Aorta (tissue), 5 donors: ENCODE measurements at regions not wholly inside any gene's neighbourhood (a gene's known extent, or its start where the extent isn't known, plus 50 kb on each side); places are given as distances from the start of the nearest gene placed in this dataset.

ENCODE experiments used
- ATAC-seq: fragments of 200-7000 bp; cut with Tn5 transposase; one replicate; pipeline ENCODE4 v1.9.1; 2022; ENCODE audit warnings: moderate library complexity; ENCODE audit not compliant: low FRiP score
- DNase-seq, 2 donors: peaks; one replicate each; pipeline ENCODE4 v3.0.0-alpha.2; 2020
- H3K27ac ChIP-seq, 2 donors: one replicate each; pipeline ENCODE4 v1.5.1; 2013; ENCODE audit warnings: low read length in 2 of 2, mild to moderate bottlenecking in 2 of 2, moderate library complexity in 2 of 2, control low read depth in 1 of 2, inconsistent platforms in 1 of 2, low read depth in 1 of 2
- H3K27me3 ChIP-seq, 2 donors: one replicate each; pipeline ENCODE4 v1.6.1; 2013; ENCODE audit warnings: control low read depth in 1 of 2, low read length in 1 of 2, mild to moderate bottlenecking in 1 of 2, moderate library complexity in 1 of 2; ENCODE audit not compliant: insufficient read depth in 2 of 2, control insufficient read depth in 1 of 2
- H3K36me3 ChIP-seq, 2 donors: one replicate each; pipeline ENCODE4 v1.6.1; 2013; ENCODE audit warnings: control low read depth in 1 of 2, low read length in 1 of 2, mild to moderate bottlenecking in 1 of 2; ENCODE audit not compliant: insufficient read depth in 2 of 2, control insufficient read depth in 1 of 2
- H3K4me1 ChIP-seq, 2 donors: one replicate each; pipeline ENCODE4 v1.6.1; 2013; ENCODE audit warnings: low read length in 2 of 2, control low read depth in 1 of 2, mild to moderate bottlenecking in 1 of 2, moderate library complexity in 1 of 2; ENCODE audit not compliant: insufficient read depth in 2 of 2, control insufficient read depth in 1 of 2
- H3K4me3 ChIP-seq, 2 donors: one replicate each; pipeline ENCODE4 v1.5.1; 2013; ENCODE audit warnings: low read length in 2 of 2, control low read depth in 1 of 2, mild to moderate bottlenecking in 1 of 2
- H3K9me3 ChIP-seq: one replicate; pipeline ENCODE4 v1.6.1; 2013; ENCODE audit warnings: mild to moderate bottlenecking, low read length; ENCODE audit not compliant: control insufficient read depth
- WGBS, 2 donors: extraction: QIAGEN DNeasy Blood & Tissue Kit; methylation state at CpG; one replicate each; pipeline ENCODE4 v1.1.7; 2013; 5-methylcytosine and 5-hydroxymethylcytosine counted together
- intact Hi-C, 2 donors: fragments of 100-400 bp; cut with DNase I; formaldehyde crosslinking; loops; one replicate each; pipeline versions ENCODE4 v1.14.2 to v1.15.0; 2022
- donor health status: healthy with polysubstance abuse.
- donor health status: Bipolar disorder and iron deficiency.
- donor health status: DM: no; HTN: no; CAD: no.
- donor health status: DM: no; HTN: no; CAD: no.
- donor health status: DM: yes; HTN: yes; CAD: no.

DNA sequence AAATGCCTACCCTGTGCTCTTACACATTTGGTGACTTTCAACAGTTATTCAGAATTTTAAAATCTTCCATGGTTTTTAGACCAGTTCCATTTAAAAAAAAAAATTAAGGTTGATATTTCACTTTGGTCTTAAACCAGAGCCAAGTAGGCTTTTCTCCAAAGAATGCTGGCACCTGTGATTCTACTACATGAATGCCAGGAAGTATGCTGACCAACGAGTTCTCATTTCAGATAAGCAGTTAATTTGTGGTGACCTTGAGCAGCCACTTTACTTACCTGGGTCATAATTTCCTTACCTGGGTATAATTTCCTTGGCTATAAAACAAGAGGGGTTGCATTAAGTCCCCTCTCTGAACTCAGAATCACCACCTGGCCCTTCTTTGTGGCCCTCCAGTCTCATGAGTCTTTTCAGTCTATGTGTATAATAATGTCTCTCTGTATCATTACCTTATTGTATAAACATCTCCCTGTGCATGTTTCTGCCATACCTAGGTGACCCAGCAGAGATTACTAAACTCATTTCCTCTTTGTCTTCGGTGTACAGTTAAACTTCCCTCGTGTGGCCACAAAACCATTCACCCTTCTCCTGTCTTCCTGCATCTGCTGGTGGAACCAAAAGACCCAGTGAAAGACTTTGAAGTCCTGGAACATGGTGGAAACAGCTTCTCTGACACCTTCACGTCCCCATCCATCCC, 139.1 kb upstream of the DPT start:
- WGBS, 2 donors: 62 to 69% methylated on average over 4 of the region's 4 CpGs
- Histone ChIP-seq H3K4me1 (peaks cover 0 to 1% of the 10 kb centered on the region in 2 donors), H3K27me3 (no peaks in the 10 kb centered on the region), H3K4me3 (no peak overlapping the region), H3K36me3 (no peaks in the 10 kb centered on the region), H3K27ac (no peak overlapping the region), H3K9me3 (no peaks in the 10 kb centered on the region)
- intact Hi-C loops: no loop called here
- no peak for DNase-seq
- no peak for ATAC-seq

DNA sequence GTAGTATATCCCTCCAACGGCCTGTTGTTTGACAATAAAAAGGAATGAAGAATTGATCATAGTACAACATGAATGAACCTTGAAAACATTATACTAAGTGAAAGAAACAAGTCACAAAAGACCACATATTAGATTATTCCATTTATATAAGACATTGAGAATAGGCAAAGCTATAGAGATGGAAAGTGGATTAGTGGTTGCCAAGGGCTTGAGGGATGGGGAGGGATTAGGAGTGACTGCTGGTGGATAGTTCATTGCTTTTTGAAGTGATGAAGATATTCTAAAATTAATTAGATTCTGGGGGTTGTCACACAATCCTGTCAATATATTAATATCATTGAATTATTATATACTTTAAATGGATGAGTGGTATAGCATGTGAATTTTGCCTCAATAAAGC, 142.5 kb upstream of the DPT start:
- ATAC-seq (no peak), DNase-seq (no peak)
- Histone ChIP-seq H3K36me3 (no peaks in the 10 kb centered on the region), H3K27me3 (no peaks in the 10 kb centered on the region), H3K9me3 (no peaks in the 10 kb centered on the region), H3K4me1 (no peaks in the 10 kb centered on the region), H3K27ac (no peak overlapping the region), H3K4me3 (no peak overlapping the region)
- 91 to 93% methylated on average over 1 of the region's 1 CpG for WGBS, 2 donors
- intact Hi-C loops: no loop called here

DNA sequence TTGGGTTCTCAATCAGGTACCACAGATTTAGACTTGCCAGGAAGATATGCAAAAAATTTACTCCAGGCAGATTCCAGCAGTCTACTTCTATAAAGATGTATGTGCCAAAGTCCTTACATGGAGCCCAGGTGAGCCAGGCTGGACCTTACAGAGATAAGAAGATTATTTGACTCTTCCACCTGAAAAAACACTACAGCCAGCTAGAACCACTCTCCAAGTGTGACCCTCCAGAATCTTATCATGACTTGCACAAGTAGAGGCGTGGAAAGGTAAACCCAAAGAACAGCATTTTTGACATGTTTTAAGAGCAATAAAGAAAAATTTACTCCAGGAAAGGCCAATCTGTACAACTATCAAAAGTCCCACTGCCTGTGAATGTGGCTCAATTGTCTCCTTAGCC, 146.8 kb upstream of the DPT start:
- intact Hi-C loops: no loop called here
- H3K4me3 ChIP-seq: no peak overlapping the region
- 96 to 98% methylated on average over 1 of the region's 1 CpG for WGBS, 2 donors
- ATAC-seq (no peak), DNase-seq (no peak)
- H3K9me3 ChIP-seq: no peaks in the 10 kb centered on the region
- no peak overlapping the region for H3K27ac ChIP-seq
- H3K36me3 ChIP-seq: no peaks in the 10 kb centered on the region
- H3K27me3 ChIP-seq: no peaks in the 10 kb centered on the region
- no peaks in the 10 kb centered on the region for H3K4me1 ChIP-seq

DNA sequence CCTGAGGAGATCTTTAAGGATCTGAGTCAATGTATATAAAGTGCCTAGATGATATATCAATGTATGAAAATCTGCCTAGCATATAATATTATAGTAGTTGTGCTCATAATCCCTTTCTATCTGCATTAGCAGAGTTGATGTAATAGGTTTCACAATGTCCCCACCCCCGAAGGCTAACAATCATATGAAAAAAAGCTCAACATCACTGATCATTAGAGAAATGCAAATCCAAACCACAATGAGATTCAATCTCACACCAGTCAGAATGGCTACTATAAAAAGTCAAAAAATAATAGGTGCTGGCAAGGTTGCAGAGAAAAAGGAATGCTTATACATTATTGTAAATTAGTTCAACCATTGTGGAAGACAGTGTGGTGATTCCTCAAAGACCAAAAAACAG, 147.8 kb upstream of the DPT start:
- H3K27ac ChIP-seq: no peak overlapping the region
- ATAC-seq: no peak
- no peak overlapping the region for H3K4me3 ChIP-seq
- H3K27me3 ChIP-seq: no peaks in the 10 kb centered on the region
- WGBS, 2 donors: 91 to 97% methylated on average over 1 of the region's 1 CpG
- H3K4me1 ChIP-seq: no peaks in the 10 kb centered on the region
- DNase-seq: no peak
- H3K9me3 ChIP-seq: no peaks in the 10 kb centered on the region
- no peaks in the 10 kb centered on the region for H3K36me3 ChIP-seq
- intact Hi-C loops: no loop called here

DNA sequence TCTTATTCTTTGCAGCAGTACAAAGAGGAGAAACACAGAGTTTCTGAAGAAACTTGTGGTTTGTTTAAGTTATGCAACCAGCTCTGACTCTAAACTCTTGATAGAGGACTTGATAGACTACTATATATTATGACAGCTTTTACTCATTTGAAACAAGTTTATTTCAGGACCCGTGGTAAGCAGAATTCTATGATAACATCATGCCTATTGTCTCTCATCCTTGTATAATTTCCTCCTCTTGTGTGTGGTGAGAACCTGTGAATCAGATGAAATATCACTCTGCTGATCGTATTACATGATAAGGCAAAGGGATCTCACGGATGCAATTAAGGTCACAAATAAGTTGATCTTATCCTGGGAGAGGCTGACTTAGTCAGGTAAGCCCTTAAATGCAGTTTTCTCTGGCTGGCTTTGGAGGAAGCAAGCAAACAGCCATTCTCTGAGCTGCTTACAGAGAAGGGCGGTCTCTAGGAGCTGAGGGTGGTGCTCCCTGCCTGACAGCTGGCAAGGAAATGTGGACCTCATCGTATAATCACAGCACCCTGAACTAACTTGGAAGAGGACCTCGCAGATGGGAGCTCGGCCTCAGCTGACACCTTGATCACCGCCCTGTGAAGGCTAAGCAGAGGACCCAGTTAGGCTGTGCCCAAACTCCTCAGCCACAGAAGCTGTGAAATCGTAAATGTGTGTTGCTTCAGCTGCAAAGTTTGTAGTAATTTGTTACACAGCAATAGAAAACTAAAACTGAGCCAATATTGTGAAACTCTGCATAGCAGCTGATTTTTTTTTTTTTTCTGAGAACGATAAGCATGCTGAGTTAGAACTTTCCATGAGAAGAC, 151.1 kb upstream of the DPT start:
- WGBS, 2 donors: 20 to 21% methylated on average over 10 of the region's 10 CpGs
- peak; percentile 74 for ATAC-seq
- H3K36me3 ChIP-seq: no peaks in the 10 kb centered on the region
- intact Hi-C loops: no loop called here
- no peak overlapping the region for H3K27ac ChIP-seq
- peak in 1 of 2 donors; percentile 49 for DNase-seq
- H3K4me1 ChIP-seq: no peaks in the 10 kb centered on the region
- no peaks in the 10 kb centered on the region for H3K27me3 ChIP-seq
- no peak overlapping the region for H3K4me3 ChIP-seq
- H3K9me3 ChIP-seq: no peaks in the 10 kb centered on the region

DNA sequence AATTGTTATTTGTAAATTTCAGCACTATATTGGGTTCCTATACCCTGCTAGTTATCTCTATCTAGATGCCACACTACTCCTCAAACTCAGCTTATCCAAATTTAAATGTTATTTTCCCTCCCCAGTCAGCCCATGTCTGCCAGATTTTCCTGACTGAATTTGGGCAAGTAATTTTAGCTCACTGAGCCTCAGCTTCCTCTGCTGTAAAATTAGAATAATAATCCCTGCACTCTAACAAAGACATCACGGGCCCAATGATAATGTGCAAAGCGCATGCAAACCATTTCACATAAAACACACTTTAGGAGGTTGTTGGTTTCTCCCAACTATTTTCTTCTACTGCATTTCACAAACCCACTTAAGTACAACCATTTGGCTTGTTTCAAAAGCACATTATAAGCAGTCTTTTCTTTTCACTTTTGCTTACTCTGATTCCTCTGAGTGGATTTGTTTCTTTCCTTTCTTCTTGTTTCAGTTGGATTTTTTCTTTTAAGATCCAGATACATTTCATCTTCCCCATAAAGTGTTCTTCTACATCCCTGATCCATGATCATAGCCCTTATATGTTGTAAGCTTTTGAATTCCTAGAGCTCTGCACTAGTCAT, 152.8 kb upstream of the DPT start:
- Histone ChIP-seq H3K4me1 (no peaks in the 10 kb centered on the region), H3K27me3 (no peaks in the 10 kb centered on the region), H3K4me3 (no peak overlapping the region), H3K9me3 (no peaks in the 10 kb centered on the region), H3K27ac (no peak overlapping the region), H3K36me3 (no peaks in the 10 kb centered on the region)
- intact Hi-C loops: no loop called here
- 29 to 35% methylated on average over 2 of the region's 2 CpGs for WGBS, 2 donors
- DNase-seq: no peak
- no peak for ATAC-seq

DNA sequence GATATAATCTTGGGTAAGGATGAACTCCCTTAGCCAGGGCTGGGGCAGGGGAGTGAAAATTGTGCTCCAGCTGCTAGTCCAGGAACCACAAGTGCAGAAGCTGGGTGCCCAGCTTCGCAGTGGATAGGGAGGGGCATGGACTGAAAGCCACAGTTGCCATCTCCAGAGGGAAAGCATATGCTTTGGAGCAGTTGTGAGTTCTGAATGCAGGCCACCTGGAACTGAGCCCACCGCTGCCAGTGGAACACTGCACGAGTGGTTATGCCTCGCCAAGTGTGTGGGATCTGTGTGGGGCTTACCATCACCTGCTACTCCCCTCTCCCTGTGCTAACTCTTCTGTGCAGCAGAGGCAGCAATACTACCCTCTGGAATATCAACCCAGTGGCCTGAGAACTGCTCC, 158.4 kb upstream of the DPT start:
- ATAC-seq: no peak

DNA sequence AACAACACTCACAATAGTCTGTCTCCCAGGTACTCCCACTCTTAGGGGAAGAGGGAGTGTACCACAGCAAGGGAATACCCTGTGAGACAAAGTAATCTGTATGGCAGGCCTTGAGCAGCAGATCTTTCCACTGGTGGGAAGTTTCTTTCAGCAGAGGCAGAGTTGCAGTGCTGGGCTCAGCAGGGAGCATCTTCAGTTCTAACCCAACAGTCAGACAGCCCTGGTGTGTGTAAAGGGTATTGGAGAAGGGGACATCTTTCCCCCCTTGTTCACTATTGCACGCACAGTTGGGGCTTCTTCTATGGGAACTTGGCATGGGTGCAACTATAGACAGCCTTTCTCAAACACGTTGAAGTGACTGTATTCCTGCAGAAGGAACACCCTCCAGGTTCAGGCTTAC, 159.4 kb upstream of the DPT start:
- Histone ChIP-seq H3K36me3 (no peaks in the 10 kb centered on the region), H3K27me3 (no peaks in the 10 kb centered on the region), H3K4me1 (no peaks in the 10 kb centered on the region), H3K9me3 (peaks cover 6% of the 10 kb centered on the region), H3K27ac (no peak overlapping the region), H3K4me3 (no peak overlapping the region)
- 30 to 41% methylated on average over 2 of the region's 2 CpGs for WGBS, 2 donors
- ATAC-seq (no peak), DNase-seq (no peak)
- intact Hi-C loops: no loop called here

More for the DNA sequence above, 158.4 kb upstream of the DPT start:
- no peak overlapping the region for H3K27ac ChIP-seq
- H3K9me3 ChIP-seq: peaks cover 6% of the 10 kb centered on the region
- WGBS, 2 donors: 69 to 75% methylated on average over 4 of the region's 4 CpGs
- intact Hi-C loops: no loop called here
- no peaks in the 10 kb centered on the region for H3K27me3 ChIP-seq
- no peaks in the 10 kb centered on the region for H3K36me3 ChIP-seq
- DNase-seq: no peak
- H3K4me1 ChIP-seq: no peaks in the 10 kb centered on the region
- no peak overlapping the region for H3K4me3 ChIP-seq
